ENCODE measurements at regions not wholly inside any gene's neighbourhood (a gene's known extent, or its start where the extent isn't known, plus 50 kb on each side); places are given as distances from the start of the nearest gene placed in this dataset.

DNA sequence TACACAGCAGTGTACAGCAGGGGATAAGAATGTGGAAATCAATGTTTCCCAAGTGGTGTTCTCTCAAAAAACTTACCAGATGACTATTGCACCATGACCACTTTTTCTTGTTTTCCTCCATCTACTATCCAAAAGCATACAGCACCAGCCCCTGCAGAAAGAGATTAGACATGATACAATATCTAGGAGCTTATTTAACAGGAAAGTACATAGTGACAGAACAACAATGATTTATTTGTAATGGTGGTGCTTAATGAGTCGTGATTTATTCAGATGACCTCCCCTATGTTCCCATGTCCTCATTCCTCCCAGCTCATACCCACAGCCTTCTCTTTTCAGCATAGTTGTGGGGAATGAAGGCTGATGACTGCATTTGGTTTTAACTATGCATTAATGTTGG is 413.6 kb downstream of the BTG1 start:
- TF ChIP-seq CTCF (IDR thresholded peaks at IDR 0.05) (peak in 1 of 3 experiments; percentile 21), POLR2AphosphoS5 (IDR thresholded peaks at IDR 0.05; ENCODE audit: insufficient read depth in 1 of 2, low read depth in 1 of 2) (no peak)
